GM18873 (cell line): ENCODE measurements at regions not wholly inside any gene's neighbourhood (a gene's known extent, or its start where the extent isn't known, plus 50 kb on each side); places are given as distances from the start of the nearest gene placed in this dataset.

Experiments
- ATAC-seq: cut with Tn5 transposase; IDR thresholded peaks from one replicate; pipeline ENCODE4 v1.9.1; 2021; ENCODE audit warnings: mild to moderate bottlenecking, moderate library complexity, moderate number of reproducible peaks; ENCODE audit not compliant: unreplicated experiment, low FRiP score

GRCh38 chr15:93200081-93200836 is 111.2 kb upstream of the RGMA start:
- ATAC-seq: no peak

- ATAC-seq: no peak
Observed at GRCh38 chr15:93196135-93196670, 107.2 kb upstream of the RGMA start.

GRCh38 chr15:93195109-93195508 is 106.1 kb upstream of the RGMA start:
- no peak for ATAC-seq

GRCh38 chr15:93190238-93190637 is 101.2 kb upstream of the RGMA start:
- ATAC-seq: no peak

GRCh38 chr15:93189561-93189960 is 100.5 kb upstream of the RGMA start:
- ATAC-seq: no peak

GRCh38 chr15:93188236-93188635 is 99.2 kb upstream of the RGMA start:
- ATAC-seq: no peak

GRCh38 chr15:93185796-93186195 is 96.8 kb upstream of the RGMA start:
- ATAC-seq: no peak

GRCh38 chr15:93182703-93183205 is 93.7 kb upstream of the RGMA start:
- no peak for ATAC-seq

- no peak for ATAC-seq
Observed at GRCh38 chr15:93180656-93181055, 91.6 kb upstream of the RGMA start.

- no peak for ATAC-seq
Observed at GRCh38 chr15:93180128-93180527, 91.1 kb upstream of the RGMA start.

- no peak for ATAC-seq
Observed at GRCh38 chr15:93179700-93180102, 90.7 kb upstream of the RGMA start.

GRCh38 chr15:93179072-93179471 is 90.1 kb upstream of the RGMA start:
- no peak for ATAC-seq

GRCh38 chr15:93178371-93178770 is 89.4 kb upstream of the RGMA start:
- ATAC-seq: no peak

GRCh38 chr15:93176065-93176464 is 87.1 kb upstream of the RGMA start:
- no peak for ATAC-seq

GRCh38 chr15:93174836-93175235 is 85.8 kb upstream of the RGMA start:
- no peak for ATAC-seq

- ATAC-seq: no peak
Observed at GRCh38 chr15:93173369-93173768, 84.4 kb upstream of the RGMA start.

- ATAC-seq: no peak
Observed at GRCh38 chr15:93171476-93171875, 82.5 kb upstream of the RGMA start.

GRCh38 chr15:93170329-93170728 is 81.3 kb upstream of the RGMA start:
- no peak for ATAC-seq

- no peak for ATAC-seq
Observed at GRCh38 chr15:93168910-93169309, 79.9 kb upstream of the RGMA start.

GRCh38 chr15:93167291-93167690 is 78.3 kb upstream of the RGMA start:
- ATAC-seq: no peak

GRCh38 chr15:93166675-93167074 is 77.7 kb upstream of the RGMA start:
- ATAC-seq: no peak
